NB4 (cell line): ENCODE measurements at regions not wholly inside any gene's neighbourhood (a gene's known extent, or its start where the extent isn't known, plus 50 kb on each side); places are given as distances from the start of the nearest gene placed in this dataset.

Experiments
- POLR2A ChIP-seq: IDR thresholded peaks from 2 replicates; pipeline ENCODE4 v1.6.1; 2011; ENCODE audit warnings: mild to moderate bottlenecking; ENCODE audit not compliant: insufficient read length; ENCODE audit errors: extremely low read depth
- TF ChIP-seq, protein P1 (sequence below): IDR thresholded peaks from one replicate; pipeline ENCODE4 v1.5.1; 2012; ENCODE audit warnings: low read depth, low read length
- TF ChIP-seq, protein P2 (sequence below): IDR thresholded peaks from 2 replicates; pipeline ENCODE4 v1.6.1; 2011; ENCODE audit warnings: low read depth, low read length

DNA sequence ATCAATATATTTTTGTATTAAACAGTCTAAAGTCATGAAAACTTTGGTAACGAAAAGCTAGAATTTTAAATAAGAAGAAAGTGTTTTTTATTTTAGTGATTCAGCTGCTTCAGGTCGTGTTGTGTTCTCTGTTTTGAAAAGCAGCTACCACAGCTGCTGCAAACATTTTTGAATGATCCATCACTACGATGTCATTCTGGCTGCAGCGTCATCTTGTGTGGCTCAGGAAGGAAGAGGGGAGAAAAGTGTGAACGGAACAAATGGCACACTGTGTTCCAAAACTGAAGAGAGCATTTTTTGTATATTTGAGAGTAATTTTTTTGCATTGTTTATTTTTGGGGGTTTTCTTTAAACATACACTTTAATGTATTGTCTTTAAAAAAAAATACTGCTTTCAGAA, 323.0 kb upstream of the ADGRL2 start:
- TF ChIP-seq, protein P1, sequence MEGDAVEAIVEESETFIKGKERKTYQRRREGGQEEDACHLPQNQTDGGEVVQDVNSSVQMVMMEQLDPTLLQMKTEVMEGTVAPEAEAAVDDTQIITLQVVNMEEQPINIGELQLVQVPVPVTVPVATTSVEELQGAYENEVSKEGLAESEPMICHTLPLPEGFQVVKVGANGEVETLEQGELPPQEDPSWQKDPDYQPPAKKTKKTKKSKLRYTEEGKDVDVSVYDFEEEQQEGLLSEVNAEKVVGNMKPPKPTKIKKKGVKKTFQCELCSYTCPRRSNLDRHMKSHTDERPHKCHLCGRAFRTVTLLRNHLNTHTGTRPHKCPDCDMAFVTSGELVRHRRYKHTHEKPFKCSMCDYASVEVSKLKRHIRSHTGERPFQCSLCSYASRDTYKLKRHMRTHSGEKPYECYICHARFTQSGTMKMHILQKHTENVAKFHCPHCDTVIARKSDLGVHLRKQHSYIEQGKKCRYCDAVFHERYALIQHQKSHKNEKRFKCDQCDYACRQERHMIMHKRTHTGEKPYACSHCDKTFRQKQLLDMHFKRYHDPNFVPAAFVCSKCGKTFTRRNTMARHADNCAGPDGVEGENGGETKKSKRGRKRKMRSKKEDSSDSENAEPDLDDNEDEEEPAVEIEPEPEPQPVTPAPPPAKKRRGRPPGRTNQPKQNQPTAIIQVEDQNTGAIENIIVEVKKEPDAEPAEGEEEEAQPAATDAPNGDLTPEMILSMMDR: no peak
- TF ChIP-seq POLR2A: no peak
- TF ChIP-seq, protein P2, sequence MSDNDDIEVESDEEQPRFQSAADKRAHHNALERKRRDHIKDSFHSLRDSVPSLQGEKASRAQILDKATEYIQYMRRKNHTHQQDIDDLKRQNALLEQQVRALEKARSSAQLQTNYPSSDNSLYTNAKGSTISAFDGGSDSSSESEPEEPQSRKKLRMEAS: no peak
